ENCODE measurements at regions not wholly inside any gene's neighbourhood (a gene's known extent, or its start where the extent isn't known, plus 50 kb on each side); places are given as distances from the start of the nearest gene placed in this dataset.

DNA sequence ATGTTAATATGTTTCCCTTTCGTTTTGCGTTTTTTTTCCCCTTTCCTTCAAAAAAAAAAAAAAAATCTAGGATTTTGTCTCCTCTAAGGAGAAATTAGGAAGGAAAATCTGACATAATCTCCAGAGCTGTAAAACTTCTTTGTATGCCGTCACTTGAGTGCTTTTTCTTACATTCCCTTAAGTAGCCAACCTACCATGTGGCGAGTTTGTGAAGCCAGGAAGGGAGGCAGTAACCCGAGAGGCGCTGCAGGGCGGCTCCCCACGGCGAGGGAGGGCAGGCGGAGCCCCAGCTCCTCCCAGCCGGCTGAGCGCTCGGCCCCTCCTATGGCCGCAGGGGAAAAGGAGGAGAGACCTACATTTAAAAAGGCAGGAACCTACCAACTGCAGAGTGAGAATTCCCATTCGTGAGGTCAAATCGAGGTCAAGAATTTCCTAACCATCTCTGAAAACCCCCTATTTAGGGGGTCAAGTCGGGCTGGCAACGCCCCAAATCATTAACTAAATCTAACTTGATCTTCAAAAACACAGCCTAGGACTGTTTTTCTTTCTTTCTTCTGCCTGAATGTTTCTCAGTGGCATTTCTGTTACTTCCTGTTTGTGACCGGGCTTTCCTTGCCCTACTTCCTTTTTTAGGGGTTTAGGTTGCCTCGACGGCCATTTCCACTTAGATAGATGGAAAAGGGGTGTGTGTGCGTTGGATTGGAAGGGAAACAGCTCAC lies 345.1 kb upstream of the KLF3 start:
- TF ChIP-seq CTCF (IDR thresholded peaks at IDR 0.05) (peak in 2 of 4 donors; percentile 5 to 28), POLR2A (IDR thresholded peaks at IDR 0.05) (peak; percentile 60)

All from right lobe of liver (tissue), 4 donors.